Esophagus muscularis mucosa (tissue), 3 donors: ENCODE measurements at regions not wholly inside any gene's neighbourhood (a gene's known extent, or its start where the extent isn't known, plus 50 kb on each side); places are given as distances from the start of the nearest gene placed in this dataset.

Experiments used
- POLR2A ChIP-seq: fragments of 450-650 bp; IDR thresholded peaks from one replicate; pipeline ENCODE4 v1.6.1; 2017; ENCODE audit warnings: antibody characterized with exemption, moderate library complexity, mild to moderate bottlenecking, low read depth
- POLR2AphosphoS5 ChIP-seq, 2 donors: sonication (generic); formaldehyde crosslinking; IDR thresholded peaks; one replicate each; pipeline ENCODE4 v1.6.1; 2017; ENCODE audit warnings: antibody characterized with exemption in 2 of 2
- TF ChIP-seq, protein P1 (sequence below), 3 experiments: fragments of 200-600 bp in 2 of 3; fragments of 450-650 bp in 1 of 3; sonication (generic) in 2 of 3; IDR thresholded peaks; one replicate each; pipeline ENCODE4 v1.5.1; 2017 to 2019; ENCODE audit warnings: antibody characterized with exemption in 3 of 3, mild to moderate bottlenecking in 2 of 3, moderate library complexity in 1 of 3

- TF ChIP-seq, protein P1, sequence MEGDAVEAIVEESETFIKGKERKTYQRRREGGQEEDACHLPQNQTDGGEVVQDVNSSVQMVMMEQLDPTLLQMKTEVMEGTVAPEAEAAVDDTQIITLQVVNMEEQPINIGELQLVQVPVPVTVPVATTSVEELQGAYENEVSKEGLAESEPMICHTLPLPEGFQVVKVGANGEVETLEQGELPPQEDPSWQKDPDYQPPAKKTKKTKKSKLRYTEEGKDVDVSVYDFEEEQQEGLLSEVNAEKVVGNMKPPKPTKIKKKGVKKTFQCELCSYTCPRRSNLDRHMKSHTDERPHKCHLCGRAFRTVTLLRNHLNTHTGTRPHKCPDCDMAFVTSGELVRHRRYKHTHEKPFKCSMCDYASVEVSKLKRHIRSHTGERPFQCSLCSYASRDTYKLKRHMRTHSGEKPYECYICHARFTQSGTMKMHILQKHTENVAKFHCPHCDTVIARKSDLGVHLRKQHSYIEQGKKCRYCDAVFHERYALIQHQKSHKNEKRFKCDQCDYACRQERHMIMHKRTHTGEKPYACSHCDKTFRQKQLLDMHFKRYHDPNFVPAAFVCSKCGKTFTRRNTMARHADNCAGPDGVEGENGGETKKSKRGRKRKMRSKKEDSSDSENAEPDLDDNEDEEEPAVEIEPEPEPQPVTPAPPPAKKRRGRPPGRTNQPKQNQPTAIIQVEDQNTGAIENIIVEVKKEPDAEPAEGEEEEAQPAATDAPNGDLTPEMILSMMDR (IDR thresholded peaks at IDR 0.05): no peak
- TF ChIP-seq POLR2A (no peak), POLR2AphosphoS5 (IDR thresholded peaks at IDR 0.05) (no peak)
These were observed 719.8 kb downstream of the SLITRK1 start for GRCh38 chr13:83162493-83162892.
